ENCODE measurements at regions not wholly inside any gene's neighbourhood (a gene's known extent, or its start where the extent isn't known, plus 50 kb on each side); places are given as distances from the start of the nearest gene placed in this dataset.
"Not testable (repeated sequence)": the region's sequence is repeated elsewhere in the genome, so short reads cannot be mapped to it uniquely, and the experiment has no call there.

DNA sequence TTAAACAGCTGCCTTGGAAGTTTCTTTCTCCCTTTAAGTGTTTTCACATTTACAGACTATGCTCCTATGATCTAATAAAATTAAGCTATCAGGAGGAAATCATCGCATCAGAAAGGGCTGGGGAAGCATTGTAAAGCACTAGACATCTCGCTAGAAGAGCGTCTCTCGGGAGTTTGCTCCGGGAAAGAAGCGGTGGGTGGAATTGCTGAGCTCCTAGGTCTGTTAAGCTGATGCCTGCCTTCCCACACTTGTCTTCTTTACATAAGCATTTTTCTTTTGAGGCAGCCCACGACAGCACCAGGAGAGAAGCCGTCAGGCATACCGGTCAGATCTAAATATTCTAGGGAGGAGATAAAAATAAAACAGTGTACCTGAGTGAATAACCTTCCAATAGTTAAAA, 541.7 kb upstream of the TUSC1 start:
- Mint-ChIP-seq H3K36me3 (ENCODE audit: low read depth) (no peaks in the 10 kb centered on the region), H3K9me3 (peaks cover 17% of the 10 kb centered on the region), H3K4me3 (no peak overlapping the region), H3K27ac (no peak overlapping the region), H3K4me1 (no peaks in the 10 kb centered on the region), H3K27me3 (no peaks in the 10 kb centered on the region)
- no peak for ATAC-seq
- DNase-seq = no peak

- ATAC-seq = no peak
- no peak overlapping the region for H3K27ac Mint-ChIP-seq
- H3K4me1 Mint-ChIP-seq = no peaks in the 10 kb centered on the region
- no peak overlapping the region for H3K4me3 Mint-ChIP-seq
- no peaks in the 10 kb centered on the region for H3K36me3 Mint-ChIP-seq (ENCODE audit: low read depth)
- no peaks in the 10 kb centered on the region for H3K27me3 Mint-ChIP-seq
- H3K9me3 Mint-ChIP-seq = peaks cover 17% of the 10 kb centered on the region
- no peak for DNase-seq
Observed at GRCh38 chr9:26216702-26217101, 538.5 kb upstream of the TUSC1 start.

GRCh38 chr9:26214713-26215444, 536.6 kb upstream of the TUSC1 start:
- not testable (repeated sequence) for H3K4me3 Mint-ChIP-seq; ATAC-seq; H3K4me1 Mint-ChIP-seq; H3K27me3 Mint-ChIP-seq; H3K27ac Mint-ChIP-seq; DNase-seq; H3K36me3 Mint-ChIP-seq (ENCODE audit: low read depth)
- H3K9me3 Mint-ChIP-seq = peaks cover 20% of the 10 kb centered on the region

- no peak overlapping the region for H3K4me3 Mint-ChIP-seq
- no peaks in the 10 kb centered on the region for H3K4me1 Mint-ChIP-seq
- H3K36me3 Mint-ChIP-seq (ENCODE audit: low read depth) = no peaks in the 10 kb centered on the region
- no peak overlapping the region for H3K27ac Mint-ChIP-seq
- no peaks in the 10 kb centered on the region for H3K27me3 Mint-ChIP-seq
- H3K9me3 Mint-ChIP-seq = peaks cover 12% of the 10 kb centered on the region
- ATAC-seq (no peak), DNase-seq (no peak)
Observed at GRCh38 chr9:26210338-26210851, 532.2 kb upstream of the TUSC1 start.

DNA sequence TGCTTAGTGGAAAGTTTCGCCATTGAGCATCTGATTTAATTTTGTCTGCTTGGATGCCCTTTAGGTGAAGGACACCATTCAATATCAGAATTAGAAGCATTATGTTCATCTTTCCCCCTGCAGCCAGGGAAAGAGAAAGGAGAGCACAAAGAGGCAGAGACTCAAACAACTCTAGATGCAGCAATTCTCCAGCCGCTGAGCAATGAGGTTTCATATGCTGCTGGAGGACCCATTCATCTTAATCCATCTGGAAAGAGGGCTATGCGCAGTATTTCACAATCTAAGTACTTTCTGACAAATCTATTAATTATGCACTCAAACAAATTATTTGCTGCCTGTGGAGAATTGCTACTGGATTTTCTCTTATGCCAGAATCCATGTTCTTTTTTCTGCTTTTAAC, 527.0 kb upstream of the TUSC1 start:
- Mint-ChIP-seq H3K4me3 (no peak overlapping the region), H3K27ac (no peak overlapping the region), H3K27me3 (no peaks in the 10 kb centered on the region), H3K4me1 (no peaks in the 10 kb centered on the region), H3K36me3 (ENCODE audit: low read depth) (no peaks in the 10 kb centered on the region), H3K9me3 (peaks cover 12% of the 10 kb centered on the region)
- no peak for DNase-seq
- ATAC-seq = no peak

- H3K27me3 Mint-ChIP-seq = no peaks in the 10 kb centered on the region
- ATAC-seq (no peak), DNase-seq (no peak)
- H3K4me3 Mint-ChIP-seq = no peak overlapping the region
- peaks cover 23% of the 10 kb centered on the region for H3K9me3 Mint-ChIP-seq
- no peak overlapping the region for H3K27ac Mint-ChIP-seq
- H3K4me1 Mint-ChIP-seq = no peaks in the 10 kb centered on the region
- no peaks in the 10 kb centered on the region for H3K36me3 Mint-ChIP-seq (ENCODE audit: low read depth)
Observed at GRCh38 chr9:26193237-26193636, 515.0 kb upstream of the TUSC1 start.

- H3K4me1 Mint-ChIP-seq = no peaks in the 10 kb centered on the region
- peaks cover 29% of the 10 kb centered on the region for H3K9me3 Mint-ChIP-seq
- no peaks in the 10 kb centered on the region for H3K36me3 Mint-ChIP-seq (ENCODE audit: low read depth)
- H3K4me3 Mint-ChIP-seq = no peak overlapping the region
- no peak for DNase-seq
- H3K27me3 Mint-ChIP-seq = no peaks in the 10 kb centered on the region
- H3K27ac Mint-ChIP-seq = no peak overlapping the region
- ATAC-seq = no peak
Observed at GRCh38 chr9:26191711-26192110, 513.5 kb upstream of the TUSC1 start.

- DNase-seq (no peak), ATAC-seq (no peak)
- Mint-ChIP-seq H3K4me3 (no peak overlapping the region), H3K9me3 (peaks cover 17% of the 10 kb centered on the region), H3K4me1 (no peaks in the 10 kb centered on the region), H3K27ac (no peak overlapping the region), H3K27me3 (no peaks in the 10 kb centered on the region), H3K36me3 (ENCODE audit: low read depth) (no peaks in the 10 kb centered on the region)
Observed at GRCh38 chr9:26181836-26182235, 503.6 kb upstream of the TUSC1 start.

DNA sequence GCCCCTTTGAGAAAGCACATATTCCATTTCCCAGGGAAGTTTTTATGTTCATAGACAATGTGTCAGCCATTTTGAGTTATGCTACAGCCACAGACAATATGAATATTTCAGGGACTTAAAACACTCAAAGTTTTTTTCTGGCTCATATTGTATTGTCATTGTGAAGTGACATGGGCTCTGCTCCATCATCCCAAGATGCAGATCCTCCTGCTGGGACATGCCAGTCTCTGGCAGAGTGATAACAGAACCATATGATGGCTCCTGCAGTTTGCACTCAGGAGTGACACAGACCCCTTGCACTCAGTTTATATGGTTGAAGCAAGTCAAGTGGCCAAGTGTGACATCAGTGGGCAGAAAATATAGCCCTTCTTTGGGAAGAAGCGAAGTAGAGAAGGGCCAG, 498.4 kb upstream of the TUSC1 start:
- no peak for ATAC-seq
- Mint-ChIP-seq H3K36me3 (ENCODE audit: low read depth) (no peaks in the 10 kb centered on the region), H3K4me1 (no peaks in the 10 kb centered on the region), H3K9me3 (peaks cover 12% of the 10 kb centered on the region), H3K27me3 (no peaks in the 10 kb centered on the region), H3K4me3 (no peak overlapping the region), H3K27ac (no peak overlapping the region)
- DNase-seq = no peak

DNA sequence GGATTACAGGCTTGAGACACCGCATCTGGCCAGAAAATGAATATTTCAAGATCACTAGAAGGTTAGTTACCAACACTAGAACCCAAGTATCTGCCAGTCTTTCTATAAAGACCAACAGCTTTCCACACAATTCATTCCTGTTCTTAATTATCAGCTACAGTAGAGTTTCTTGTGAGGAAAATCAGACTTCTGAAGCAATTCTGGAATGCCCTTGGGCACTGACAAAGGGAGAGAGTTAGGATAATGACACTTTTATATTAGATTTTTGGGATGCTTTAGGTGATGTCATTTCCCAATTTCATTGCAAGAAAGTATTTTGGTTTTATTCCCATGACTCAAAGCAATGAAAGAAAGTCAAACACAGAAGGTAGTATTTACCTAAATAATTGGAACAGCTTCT, 497.0 kb upstream of the TUSC1 start:
- no peaks in the 10 kb centered on the region for H3K4me1 Mint-ChIP-seq
- H3K4me3 Mint-ChIP-seq = no peak overlapping the region
- H3K27me3 Mint-ChIP-seq = no peaks in the 10 kb centered on the region
- DNase-seq = no peak
- peaks cover 10% of the 10 kb centered on the region for H3K9me3 Mint-ChIP-seq
- H3K27ac Mint-ChIP-seq = no peak overlapping the region
- ATAC-seq = no peak
- H3K36me3 Mint-ChIP-seq (ENCODE audit: low read depth) = no peaks in the 10 kb centered on the region

- no peaks in the 10 kb centered on the region for H3K27me3 Mint-ChIP-seq
- H3K36me3 Mint-ChIP-seq (ENCODE audit: low read depth) = no peaks in the 10 kb centered on the region
- H3K4me1 Mint-ChIP-seq = no peaks in the 10 kb centered on the region
- H3K27ac Mint-ChIP-seq = no peak overlapping the region
- DNase-seq (no peak), ATAC-seq (no peak)
- H3K9me3 Mint-ChIP-seq = peaks cover 10% of the 10 kb centered on the region
- H3K4me3 Mint-ChIP-seq = no peak overlapping the region
Observed at GRCh38 chr9:26172301-26172700, 494.1 kb upstream of the TUSC1 start.

DNA sequence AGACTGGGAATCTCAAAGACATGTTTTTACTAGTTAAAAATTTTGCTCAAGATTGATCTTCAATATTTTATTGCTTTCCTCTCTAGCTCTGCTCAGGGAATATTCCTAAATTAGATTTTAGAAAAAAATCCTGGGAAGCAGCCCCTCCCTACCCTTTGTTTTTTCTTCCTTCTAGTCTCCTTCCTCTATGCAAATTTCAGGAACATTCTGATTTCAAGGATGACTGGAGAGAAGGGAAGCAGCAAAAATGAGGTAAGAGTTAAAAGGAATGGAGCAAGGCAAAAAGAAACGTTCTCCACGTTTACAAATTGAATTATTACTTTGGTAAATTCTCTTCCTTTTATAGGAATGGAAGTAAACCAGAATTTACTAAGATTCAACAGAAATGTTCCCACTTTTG, 493.4 kb upstream of the TUSC1 start:
- no peak for DNase-seq
- no peaks in the 10 kb centered on the region for H3K27me3 Mint-ChIP-seq
- H3K9me3 Mint-ChIP-seq = peaks cover 10% of the 10 kb centered on the region
- no peaks in the 10 kb centered on the region for H3K36me3 Mint-ChIP-seq (ENCODE audit: low read depth)
- H3K4me3 Mint-ChIP-seq = no peak overlapping the region
- no peak for ATAC-seq
- no peak overlapping the region for H3K27ac Mint-ChIP-seq
- no peaks in the 10 kb centered on the region for H3K4me1 Mint-ChIP-seq

- Mint-ChIP-seq H3K36me3 (ENCODE audit: low read depth) (no peaks in the 10 kb centered on the region), H3K9me3 (peaks cover 10% of the 10 kb centered on the region), H3K27ac (no peak overlapping the region), H3K4me3 (no peak overlapping the region), H3K4me1 (no peaks in the 10 kb centered on the region), H3K27me3 (no peaks in the 10 kb centered on the region)
- DNase-seq = no peak
- no peak for ATAC-seq
Observed at GRCh38 chr9:26170190-26170589, 491.9 kb upstream of the TUSC1 start.

GRCh38 chr9:26169708-26170107, 491.5 kb upstream of the TUSC1 start:
- Mint-ChIP-seq H3K27me3 (no peaks in the 10 kb centered on the region), H3K36me3 (ENCODE audit: low read depth) (no peaks in the 10 kb centered on the region), H3K27ac (no peak overlapping the region), H3K4me3 (no peak overlapping the region), H3K4me1 (no peaks in the 10 kb centered on the region), H3K9me3 (peaks cover 10% of the 10 kb centered on the region)
- ATAC-seq (no peak), DNase-seq (no peak)

DNA sequence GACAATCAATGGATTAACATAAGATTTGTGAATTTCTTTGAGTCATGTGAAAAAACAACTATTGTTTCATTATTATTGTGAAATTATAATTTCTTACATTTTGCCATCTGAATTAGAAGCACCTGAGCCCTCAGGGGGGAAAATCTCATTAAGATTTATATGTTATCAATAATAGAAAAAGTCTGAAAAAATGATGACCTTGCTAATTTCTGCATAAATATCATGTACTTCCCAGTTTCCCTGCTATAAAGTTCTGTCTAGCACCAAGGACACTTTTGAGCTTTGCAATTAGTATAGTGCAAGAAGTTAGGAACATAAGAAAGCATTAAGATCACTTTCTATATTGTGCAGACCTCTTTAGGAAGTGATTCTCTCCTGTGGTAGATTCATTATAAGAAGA, 488.3 kb upstream of the TUSC1 start:
- ATAC-seq (no peak), DNase-seq (no peak)
- Mint-ChIP-seq H3K4me3 (no peak overlapping the region), H3K36me3 (ENCODE audit: low read depth) (no peaks in the 10 kb centered on the region), H3K9me3 (peaks cover 7% of the 10 kb centered on the region), H3K4me1 (no peaks in the 10 kb centered on the region), H3K27ac (no peak overlapping the region), H3K27me3 (no peaks in the 10 kb centered on the region)

- Mint-ChIP-seq H3K36me3 (ENCODE audit: low read depth) (no peaks in the 10 kb centered on the region), H3K27me3 (no peaks in the 10 kb centered on the region), H3K4me1 (no peaks in the 10 kb centered on the region), H3K4me3 (no peak overlapping the region), H3K9me3 (peaks cover 8% of the 10 kb centered on the region), H3K27ac (no peak overlapping the region)
- ATAC-seq = no peak
- DNase-seq = no peak
Observed at GRCh38 chr9:26165426-26165825, 487.2 kb upstream of the TUSC1 start.
